ENCODE measurements at regions not wholly inside any gene's neighbourhood (a gene's known extent, or its start where the extent isn't known, plus 50 kb on each side); places are given as distances from the start of the nearest gene placed in this dataset.

GRCh38 chr3:54053882-54054281 lies 68.5 kb upstream of the CACNA2D3 start:
- Mint-ChIP-seq H3K4me3 (no peak overlapping the region), H3K9me3 (no peaks in the 10 kb centered on the region), H3K4me1 (ENCODE audit: low read depth) (no peaks in the 10 kb centered on the region), H3K36me3 (ENCODE audit: low read depth) (no peaks in the 10 kb centered on the region), H3K27ac (no peak overlapping the region), H3K27me3 (peaks cover 11% of the 10 kb centered on the region)
- CTCF ChIA-PET, result no interaction called here
- Histone ChIP-seq H3K4me3 (ENCODE audit: low read length) (no peak overlapping the region), H3K36me3 (ENCODE audit: insufficient read depth, low read length) (no peaks in the 10 kb centered on the region), H3K27me3 (ENCODE audit: control insufficient read depth in 1 of 2, insufficient read depth in 2 of 2, low read length in 2 of 2) (peaks cover 0 to 3% of the 10 kb centered on the region in 2 experiments), H3K27ac (ENCODE audit: low read depth in 1 of 2, low read length in 2 of 2) (no peak overlapping the region), H3K9me3 (ENCODE audit: control insufficient read depth in 1 of 2, insufficient read depth in 1 of 2, low read length in 2 of 2) (no peaks in the 10 kb centered on the region), H3K4me1 (ENCODE audit: insufficient read depth, low read length) (no peaks in the 10 kb centered on the region)
- ATAC-seq (ENCODE audit: poor library complexity), result no peak
- no peak for DNase-seq
- no peak for TF ChIP-seq CTCF (IDR thresholded peaks at IDR 0.05)
- POLR2A ChIA-PET, result no interaction called here
- intact Hi-C loops (cut with DNase I, micrococcal nuclease), result no loop called here

- intact Hi-C loops (cut with DNase I, micrococcal nuclease), result no loop called here
- Mint-ChIP-seq H3K9me3 (no peaks in the 10 kb centered on the region), H3K4me3 (no peak overlapping the region), H3K27me3 (peaks cover 9% of the 10 kb centered on the region), H3K36me3 (ENCODE audit: low read depth) (no peaks in the 10 kb centered on the region), H3K27ac (no peak overlapping the region), H3K4me1 (ENCODE audit: low read depth) (no peaks in the 10 kb centered on the region)
- no peak for ATAC-seq (ENCODE audit: poor library complexity)
- DNase-seq, result no peak
- TF ChIP-seq CTCF (IDR thresholded peaks at IDR 0.05), result no peak
- Histone ChIP-seq H3K27me3 (ENCODE audit: control insufficient read depth in 1 of 2, insufficient read depth in 2 of 2, low read length in 2 of 2) (peaks cover 0 to 3% of the 10 kb centered on the region in 2 experiments), H3K27ac (ENCODE audit: low read depth in 1 of 2, low read length in 2 of 2) (no peak overlapping the region), H3K4me3 (ENCODE audit: low read length) (no peak overlapping the region), H3K36me3 (ENCODE audit: insufficient read depth, low read length) (no peaks in the 10 kb centered on the region), H3K9me3 (ENCODE audit: control insufficient read depth in 1 of 2, insufficient read depth in 1 of 2, low read length in 2 of 2) (no peaks in the 10 kb centered on the region), H3K4me1 (ENCODE audit: insufficient read depth, low read length) (no peaks in the 10 kb centered on the region)
- CTCF ChIA-PET, result no interaction called here
- POLR2A ChIA-PET, result no interaction called here
Measured at GRCh38 chr3:54053211-54053610, 69.1 kb upstream of the CACNA2D3 start.

GRCh38 chr3:54047568-54047967 lies 74.8 kb upstream of the CACNA2D3 start:
- no peak for ATAC-seq (ENCODE audit: poor library complexity)
- no peak for DNase-seq
- H3K27me3 ChIP-seq (ENCODE audit: control insufficient read depth in 1 of 2, insufficient read depth in 2 of 2, low read length in 2 of 2), result no peaks in the 10 kb centered on the region
- H3K4me1 ChIP-seq (ENCODE audit: insufficient read depth, low read length), result no peaks in the 10 kb centered on the region
- TF ChIP-seq CTCF (IDR thresholded peaks at IDR 0.05), result no peak
- ChIA-PET CTCF (no interaction called here), POLR2A (no interaction called here)
- H3K9me3 Mint-ChIP-seq, result no peaks in the 10 kb centered on the region
- no peak overlapping the region for H3K27ac ChIP-seq (ENCODE audit: low read depth in 1 of 2, low read length in 2 of 2)
- no peaks in the 10 kb centered on the region for H3K36me3 Mint-ChIP-seq (ENCODE audit: low read depth)
- H3K27me3 Mint-ChIP-seq, result peaks cover 16% of the 10 kb centered on the region
- no peak overlapping the region for H3K27ac Mint-ChIP-seq
- H3K4me3 ChIP-seq (ENCODE audit: low read length), result no peak overlapping the region
- no peak overlapping the region for H3K4me3 Mint-ChIP-seq
- no peaks in the 10 kb centered on the region for H3K4me1 Mint-ChIP-seq (ENCODE audit: low read depth)
- H3K36me3 ChIP-seq (ENCODE audit: insufficient read depth, low read length), result no peaks in the 10 kb centered on the region
- intact Hi-C loops (cut with DNase I, micrococcal nuclease), result no loop called here
- H3K9me3 ChIP-seq (ENCODE audit: control insufficient read depth in 1 of 2, insufficient read depth in 1 of 2, low read length in 2 of 2), result no peaks in the 10 kb centered on the region

All from CD4-positive, alpha-beta T cell (primary cell).